Testis (tissue), 2 donors: ENCODE measurements at regions not wholly inside any gene's neighbourhood (a gene's known extent, or its start where the extent isn't known, plus 50 kb on each side); places are given as distances from the start of the nearest gene placed in this dataset.
"Not testable (repeated sequence)": the region's sequence is repeated elsewhere in the genome, so short reads cannot be mapped to it uniquely, and the experiment has no call there.

ENCODE experiments used
- DNase-seq: peaks from one replicate; pipeline ENCODE4 v3.0.0-alpha.2; 2019
- H3K27ac ChIP-seq, 2 donors: fragments of 200-600 bp; sonication (generic); one replicate each; pipeline ENCODE4 v1.5.1; 2019
- H3K27me3 ChIP-seq: fragments of 200-600 bp; sonication (generic); one replicate; pipeline ENCODE4 v1.5.1; 2019
- H3K36me3 ChIP-seq: fragments of 200-600 bp; sonication (generic); one replicate; pipeline ENCODE4 v1.5.1; 2017; ENCODE audit warnings: low read depth; ENCODE audit errors: missing control alignments
- H3K4me1 ChIP-seq: fragments of 200-600 bp; sonication (generic); one replicate; pipeline ENCODE4 v1.5.1; 2019
- H3K4me3 ChIP-seq, 2 donors: fragments of 200-600 bp; sonication (generic); one replicate each; pipeline ENCODE4 v1.5.1; 2017 to 2019
- H3K9me3 ChIP-seq: fragments of 200-600 bp; sonication (generic); one replicate; pipeline ENCODE4 v1.5.1; 2017
- CTCF ChIP-seq, 3 experiments: fragments of 450-650 bp in 2 of 3; fragments of 200-600 bp in 1 of 3; sonication (generic) in 1 of 3; IDR thresholded peaks; one replicate each; pipeline ENCODE4 v1.5.1; 2016 to 2019; ENCODE audit warnings: antibody characterized with exemption in 3 of 3, mild to moderate bottlenecking in 2 of 3, moderate library complexity in 1 of 3
- POLR2A ChIP-seq: fragments of 450-650 bp; IDR thresholded peaks from one replicate; pipeline ENCODE4 v1.6.1; 2017; ENCODE audit warnings: antibody characterized with exemption, mild to moderate bottlenecking, moderate library complexity
- WGBS, 2 donors: methylation state at CpG; one replicate each; pipeline ENCODE4 v1.1.5; 2018; 5-methylcytosine and 5-hydroxymethylcytosine counted together
- intact Hi-C: fragments of 100-400 bp; cut with DNase I; formaldehyde crosslinking; loops from one replicate; pipeline ENCODE4 v1.15.1; 2023; ENCODE audit warnings: low total_unique reads

- intact Hi-C loops, result no loop called here
- H3K9me3 ChIP-seq, result no peaks in the 10 kb centered on the region
- H3K27me3 ChIP-seq, result no peaks in the 10 kb centered on the region
- H3K36me3 ChIP-seq, result no peaks in the 10 kb centered on the region
- no peak for DNase-seq
- H3K27ac ChIP-seq, result no peak overlapping the region
- TF ChIP-seq CTCF (IDR thresholded peaks at IDR 0.05) (no peak), POLR2A (no peak)
- no peak overlapping the region for H3K4me3 ChIP-seq
- WGBS, 2 donors, result 93 to 94% methylated on average over 3 of the region's 3 CpGs
- H3K4me1 ChIP-seq, result no peaks in the 10 kb centered on the region
Measured at GRCh38 chr2:215723631-215724011, 287.8 kb upstream of the FN1 start.

GRCh38 chr2:215722986-215723630 lies 287.2 kb upstream of the FN1 start:
- WGBS, 2 donors, result 86% methylated on average over 2 of the region's 2 CpGs
- Histone ChIP-seq H3K9me3 (no peaks in the 10 kb centered on the region), H3K27ac (no peak overlapping the region), H3K4me3 (no peak overlapping the region), H3K36me3 (no peaks in the 10 kb centered on the region), H3K4me1 (peaks cover 2% of the 10 kb centered on the region), H3K27me3 (no peaks in the 10 kb centered on the region)
- DNase-seq, result no peak
- intact Hi-C loops, result no loop called here
- TF ChIP-seq POLR2A (no peak), CTCF (IDR thresholded peaks at IDR 0.05) (no peak)

GRCh38 chr2:215722125-215722524 lies 286.3 kb upstream of the FN1 start:
- no peak overlapping the region for H3K27ac ChIP-seq
- DNase-seq, result no peak
- intact Hi-C loops, result no loop called here

GRCh38 chr2:215721515-215721914 lies 285.6 kb upstream of the FN1 start:
- H3K36me3 ChIP-seq, DNase-seq, H3K4me3 ChIP-seq, H3K27me3 ChIP-seq, H3K27ac ChIP-seq, H3K4me1 ChIP-seq, intact Hi-C loops, H3K9me3 ChIP-seq: not testable (repeated sequence)
- WGBS, 2 donors, result 88 to 96% methylated on average over 1 of the region's 1 CpG

More at GRCh38 chr2:215722125-215722524, 286.3 kb upstream of the FN1 start:
- no peaks in the 10 kb centered on the region for H3K36me3 ChIP-seq
- WGBS, 2 donors, result 64 to 72% methylated on average over 5 of the region's 5 CpGs
- no peaks in the 10 kb centered on the region for H3K27me3 ChIP-seq
- H3K9me3 ChIP-seq, result no peaks in the 10 kb centered on the region
- TF ChIP-seq CTCF (IDR thresholded peaks at IDR 0.05), result no peak
- TF ChIP-seq POLR2A, result no peak
- peaks cover 5% of the 10 kb centered on the region for H3K4me1 ChIP-seq
- H3K4me3 ChIP-seq, result no peak overlapping the region

GRCh38 chr2:215718890-215719289 lies 283.0 kb upstream of the FN1 start:
- no peaks in the 10 kb centered on the region for H3K36me3 ChIP-seq
- H3K9me3 ChIP-seq, result no peaks in the 10 kb centered on the region
- TF ChIP-seq CTCF (IDR thresholded peaks at IDR 0.05) (no peak), POLR2A (no peak)
- H3K27me3 ChIP-seq, result no peaks in the 10 kb centered on the region
- no peak for DNase-seq
- no peak overlapping the region for H3K4me3 ChIP-seq
- intact Hi-C loops, result no loop called here
- no peak overlapping the region for H3K27ac ChIP-seq
- H3K4me1 ChIP-seq, result peaks cover 5% of the 10 kb centered on the region
- WGBS, 2 donors, result 76 to 82% methylated on average over 3 of the region's 3 CpGs
